GM18867 (cell line): ENCODE measurements at regions not wholly inside any gene's neighbourhood (a gene's known extent, or its start where the extent isn't known, plus 50 kb on each side); places are given as distances from the start of the nearest gene placed in this dataset.

ENCODE experiments used
- ATAC-seq: cut with Tn5 transposase; IDR thresholded peaks from one replicate; pipeline ENCODE4 v1.9.1; 2021; ENCODE audit warnings: mild to moderate bottlenecking, moderate library complexity; ENCODE audit not compliant: unreplicated experiment

DNA sequence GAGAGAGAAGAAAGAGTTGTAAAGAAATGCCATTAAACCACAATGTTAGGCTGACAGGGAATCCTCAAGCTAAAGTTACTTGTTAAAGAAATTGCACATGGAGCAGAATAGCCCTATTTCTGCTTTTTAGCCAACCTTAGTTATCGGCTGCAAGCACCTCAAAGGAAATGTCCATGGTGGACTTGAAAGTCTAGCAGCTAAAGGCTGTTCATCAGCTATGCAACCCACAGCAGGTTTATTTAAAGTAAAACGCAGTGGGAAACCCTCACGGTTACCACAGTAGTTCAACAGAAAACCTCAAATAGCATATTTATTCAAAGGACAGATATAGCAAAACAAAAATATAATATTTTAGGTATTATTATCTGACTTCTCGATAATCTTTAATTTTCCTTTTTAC is 967.2 kb downstream of the IGSF11 start:
- no peak for ATAC-seq

DNA sequence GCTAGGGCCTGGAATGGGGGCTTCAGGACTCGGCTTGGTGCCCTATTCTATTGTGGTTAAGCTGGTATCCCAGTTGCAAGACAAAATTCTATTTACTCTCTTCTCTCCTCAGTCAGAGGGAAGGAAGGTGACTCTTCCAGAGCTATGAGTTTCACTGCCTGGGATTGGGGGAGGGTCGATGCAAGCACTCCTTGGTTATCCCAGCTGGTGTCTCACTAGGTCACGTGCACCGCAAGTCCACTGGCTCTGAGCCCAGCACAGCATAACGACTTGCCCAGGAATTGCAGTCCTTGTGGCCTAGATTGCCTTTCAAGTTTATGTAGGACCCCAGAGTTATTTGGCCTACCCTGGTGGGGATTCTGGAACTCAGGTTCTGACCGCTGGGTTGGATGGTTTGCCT is 958.8 kb downstream of the IGSF11 start:
- no peak for ATAC-seq

DNA sequence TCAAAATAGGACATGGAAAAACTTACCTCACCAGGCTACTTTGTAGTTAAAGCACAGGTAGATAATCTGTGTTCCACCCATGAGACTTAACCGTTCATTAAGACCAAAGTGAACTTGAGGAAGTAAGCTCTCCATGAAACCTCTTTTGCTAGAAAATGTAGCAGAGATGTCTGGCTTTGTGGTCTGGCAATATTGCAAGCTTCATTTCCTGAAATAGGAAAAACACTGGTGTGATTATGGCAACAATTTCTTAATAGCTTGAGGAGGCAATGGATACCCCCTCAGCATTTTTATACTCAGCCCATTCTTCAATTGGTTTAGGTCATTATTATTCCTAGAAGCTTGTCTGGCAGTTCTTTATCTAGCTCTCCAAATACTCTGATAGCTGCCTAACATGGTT is 957.3 kb downstream of the IGSF11 start:
- ATAC-seq: no peak

DNA sequence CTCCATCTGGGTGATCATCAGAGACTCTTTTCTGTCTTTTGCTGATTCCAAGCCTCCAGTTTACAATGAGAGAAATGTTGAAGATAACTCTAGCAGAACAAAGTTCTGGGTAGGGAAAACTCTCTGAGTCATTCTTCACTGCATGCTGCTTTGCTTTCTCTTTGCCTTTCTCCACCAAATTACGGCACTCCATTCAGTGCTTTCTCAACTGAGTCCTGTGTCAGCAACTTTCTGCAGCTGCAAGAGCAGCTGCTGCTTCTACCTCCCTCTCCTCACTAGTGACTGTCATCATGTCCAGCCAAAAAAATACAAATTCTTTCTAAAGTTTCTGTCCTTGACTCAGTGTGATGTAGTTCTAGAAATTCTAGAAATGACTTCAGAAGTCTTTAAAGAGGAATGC is 953.8 kb downstream of the IGSF11 start:
- no peak for ATAC-seq

DNA sequence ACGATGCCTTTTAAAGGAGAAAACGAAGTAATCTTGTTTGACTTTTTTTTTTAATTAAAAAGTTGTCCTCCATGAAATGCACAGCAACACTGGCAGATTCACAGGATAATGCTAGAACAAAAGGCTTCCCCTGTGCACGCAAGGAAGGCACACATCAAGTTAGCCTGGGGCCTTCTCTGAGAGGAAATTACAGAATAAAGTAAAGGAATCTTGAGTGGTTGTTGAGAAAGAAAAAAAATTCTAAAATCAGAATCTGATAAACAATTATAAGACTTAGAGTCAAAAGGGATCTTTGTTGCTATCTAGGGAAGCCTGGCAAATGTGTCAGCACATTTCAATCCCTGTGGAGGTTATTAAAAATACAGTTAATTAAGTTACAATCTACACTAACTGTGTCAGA is 946.0 kb downstream of the IGSF11 start:
- no peak for ATAC-seq

DNA sequence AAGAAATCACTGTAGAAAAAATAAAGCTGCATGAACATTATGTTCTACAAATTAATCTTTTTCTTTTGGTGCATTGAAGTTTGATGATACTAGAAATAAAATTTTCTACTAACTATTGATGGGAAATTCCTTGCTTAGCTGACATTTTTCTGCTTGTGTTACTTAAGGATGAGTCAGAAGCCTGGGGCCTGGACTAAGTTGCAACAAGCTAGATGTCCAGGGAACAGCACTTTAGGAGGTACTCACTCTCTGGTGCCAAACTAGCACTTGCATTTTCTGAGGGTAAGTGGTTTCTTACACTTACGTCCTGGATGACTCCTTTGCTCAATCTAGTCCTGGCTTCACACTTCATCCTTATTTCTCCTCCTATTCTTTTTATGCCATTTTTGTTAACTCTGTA is 945.1 kb downstream of the IGSF11 start:
- ATAC-seq: no peak

DNA sequence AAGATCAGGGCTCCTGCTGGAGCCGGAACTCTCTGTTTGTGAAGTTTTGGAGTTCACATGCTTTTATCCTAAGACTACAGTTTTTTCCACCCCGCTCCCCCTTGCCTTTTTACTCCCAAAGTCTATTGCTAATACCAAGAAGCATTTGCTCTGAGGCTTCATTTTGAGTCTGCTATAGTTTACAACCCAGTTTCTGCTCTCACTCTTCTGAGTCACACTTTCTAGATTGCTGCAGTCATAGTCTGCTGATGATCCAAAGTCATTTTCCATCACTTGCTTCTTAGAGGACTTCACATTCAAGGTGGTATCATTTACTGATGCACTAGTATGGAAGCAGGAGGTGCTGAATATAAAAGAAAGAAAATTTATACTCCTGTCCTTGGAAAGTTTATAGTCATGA is 937.4 kb downstream of the IGSF11 start:
- no peak for ATAC-seq

DNA sequence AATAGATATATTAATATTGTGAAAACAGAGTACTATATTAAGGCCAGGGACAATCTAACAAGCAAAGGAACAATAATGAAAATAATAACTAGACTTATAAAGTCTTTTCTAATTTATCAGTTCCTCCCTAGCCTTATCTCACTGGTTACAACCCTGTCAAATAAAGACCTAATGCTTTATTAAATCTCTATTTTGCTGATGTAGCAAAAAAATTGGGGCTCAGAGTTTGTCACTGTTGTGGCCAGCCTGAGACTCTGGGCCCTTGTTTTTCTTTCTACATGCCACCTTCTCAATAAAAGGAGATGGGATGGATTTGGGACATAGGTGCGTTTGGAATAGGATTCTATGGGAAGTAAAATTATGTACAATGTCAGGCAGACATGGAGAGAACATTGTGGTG is 937.0 kb downstream of the IGSF11 start:
- no peak for ATAC-seq

DNA sequence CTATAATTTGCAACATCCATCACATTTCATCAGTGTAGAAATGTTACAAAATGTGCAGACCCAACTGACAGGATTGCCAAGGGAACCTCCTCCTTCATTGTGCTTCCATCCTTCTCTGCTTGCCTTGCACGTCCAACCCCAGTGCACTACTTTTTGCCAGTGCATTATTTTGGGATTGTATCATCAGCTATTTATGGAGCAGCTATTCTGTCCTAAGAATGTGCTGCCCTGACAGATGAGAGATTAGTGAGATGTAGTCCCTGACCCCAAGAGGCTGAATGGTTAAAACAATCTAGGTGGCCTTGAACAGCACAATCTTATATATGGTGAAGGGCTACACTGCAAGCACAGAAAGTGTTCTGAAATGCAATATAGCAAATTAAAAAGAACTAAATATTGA is 935.8 kb downstream of the IGSF11 start:
- no peak for ATAC-seq

DNA sequence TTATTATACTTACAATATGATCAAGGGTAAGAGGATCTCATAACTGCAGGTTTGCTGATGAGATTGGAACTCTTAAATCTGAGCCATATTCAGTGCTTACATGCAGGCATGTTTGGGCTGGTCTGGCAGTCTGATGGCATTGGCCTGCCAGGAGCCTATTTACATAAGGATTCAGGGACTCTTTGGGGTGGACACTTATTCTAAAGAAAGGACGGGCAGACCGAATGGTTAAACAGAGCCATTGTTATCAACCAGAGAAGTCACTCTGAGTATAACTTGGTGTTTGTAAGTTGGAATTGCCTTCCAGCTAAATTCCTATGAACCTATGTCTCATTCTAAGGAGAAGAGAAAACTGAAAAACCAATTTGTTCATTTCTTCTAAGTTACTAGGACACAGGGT is 932.8 kb downstream of the IGSF11 start:
- no peak for ATAC-seq

DNA sequence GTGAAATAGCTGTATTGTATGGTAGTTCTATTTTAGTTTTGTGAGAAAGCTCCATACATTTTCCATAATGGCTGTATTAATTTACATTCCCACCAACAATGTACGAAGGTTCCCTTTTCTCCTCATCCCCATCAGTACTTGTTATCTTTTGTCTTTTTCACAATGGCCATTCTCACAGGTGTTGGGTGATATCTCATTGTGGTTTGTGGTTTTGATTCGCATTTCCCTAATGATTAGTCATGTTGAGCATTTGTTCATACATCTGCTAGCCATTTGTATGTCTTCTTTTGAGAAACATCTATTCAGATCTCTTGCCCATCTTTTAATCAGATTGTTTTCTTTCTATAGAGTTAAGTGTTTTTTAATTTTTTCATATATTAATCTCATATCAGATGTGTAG is 931.9 kb downstream of the IGSF11 start:
- ATAC-seq: no peak

DNA sequence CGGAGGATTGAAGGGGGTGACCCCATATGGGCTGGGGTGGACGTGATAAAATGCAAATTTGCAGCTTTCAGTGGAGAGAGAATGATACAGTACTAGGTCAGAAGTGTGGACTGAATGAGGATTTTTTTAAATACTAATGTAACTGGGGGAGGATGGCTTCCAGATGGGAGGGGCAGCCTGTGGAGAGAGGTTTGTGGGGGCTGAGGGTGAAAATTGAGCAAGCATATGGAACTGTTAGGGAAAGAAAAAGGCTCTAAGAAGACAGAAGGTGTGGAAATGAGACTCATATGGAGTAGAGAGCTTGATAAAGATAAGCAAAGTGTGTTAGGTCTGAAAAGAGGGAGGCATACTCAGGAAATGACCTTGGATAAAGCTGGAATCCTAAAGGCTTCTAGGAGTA is 926.4 kb downstream of the IGSF11 start:
- no peak for ATAC-seq

DNA sequence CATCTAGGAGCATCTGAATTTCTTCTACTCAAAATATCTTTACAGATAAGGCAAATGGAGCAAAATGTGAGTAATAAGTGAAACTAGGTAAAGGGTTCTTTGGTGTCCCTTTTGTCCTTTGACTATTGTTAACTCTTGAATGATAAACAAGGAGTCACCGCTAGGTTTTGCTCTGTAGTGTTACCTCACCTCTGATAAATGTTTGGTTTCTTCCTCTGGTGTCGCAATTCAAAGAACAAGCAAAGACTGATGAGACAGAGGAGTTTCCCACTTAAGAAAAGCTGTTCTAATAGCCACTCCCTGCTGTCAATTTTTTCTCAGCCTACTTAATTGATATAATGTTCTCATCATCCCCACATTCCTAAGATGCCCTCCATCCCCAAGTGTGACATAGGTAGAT is 925.9 kb downstream of the IGSF11 start:
- no peak for ATAC-seq

DNA sequence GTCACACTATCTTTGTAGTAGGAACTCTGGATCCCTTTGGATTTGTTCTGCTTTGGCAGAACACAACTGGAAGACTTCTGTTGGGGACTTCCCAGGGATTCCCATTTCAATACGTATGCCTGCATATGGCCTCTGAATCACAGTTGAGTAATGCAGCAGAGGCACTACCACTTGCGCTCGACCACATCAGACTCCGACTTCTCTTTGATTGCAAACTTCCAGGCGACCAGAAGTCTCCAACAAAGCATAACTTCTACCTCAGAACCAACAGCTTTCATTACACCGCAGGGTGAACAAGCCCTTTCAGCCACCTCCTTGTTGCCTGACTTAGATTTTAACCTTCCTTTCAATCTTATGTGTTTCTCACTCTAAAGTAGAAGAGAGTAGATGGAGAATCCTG is 924.4 kb downstream of the IGSF11 start:
- ATAC-seq: no peak

DNA sequence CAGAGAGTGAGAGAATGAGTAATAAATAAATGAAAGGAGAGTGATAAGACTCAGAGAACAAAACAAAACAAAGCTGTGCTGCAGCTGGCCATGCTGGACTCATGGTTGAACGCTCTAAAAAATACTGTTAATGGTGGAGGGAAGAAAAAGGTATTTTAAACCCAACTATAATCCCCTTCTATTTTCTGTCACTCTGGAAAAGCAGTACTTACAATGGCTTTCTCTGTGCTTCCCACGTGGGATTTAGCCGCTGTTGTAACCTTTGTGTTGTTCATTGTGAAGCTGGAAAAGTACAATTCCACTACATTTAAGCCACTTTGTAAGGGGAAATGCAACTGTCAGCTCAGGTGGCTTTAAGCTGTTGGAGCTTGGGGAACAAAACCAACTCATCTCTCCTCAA is 917.7 kb downstream of the IGSF11 start:
- no peak for ATAC-seq

DNA sequence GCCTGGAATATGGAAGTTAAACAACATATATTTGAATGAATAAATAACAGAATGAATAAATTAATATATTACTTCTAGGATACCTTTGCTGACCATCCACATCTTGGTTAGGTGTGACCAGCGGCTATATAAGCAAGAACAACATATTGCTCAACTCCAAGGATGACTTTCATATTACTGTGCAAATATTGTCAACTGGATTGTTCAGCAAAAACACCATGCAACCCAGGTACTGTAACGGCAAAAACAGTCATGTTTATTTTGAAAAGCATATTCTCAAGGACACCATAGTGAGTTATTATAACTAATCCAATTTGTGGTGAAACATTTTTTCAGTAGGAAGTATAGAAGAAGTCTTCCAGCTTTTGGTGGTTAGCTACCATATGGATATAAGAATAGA is 907.9 kb downstream of the IGSF11 start:
- no peak for ATAC-seq

DNA sequence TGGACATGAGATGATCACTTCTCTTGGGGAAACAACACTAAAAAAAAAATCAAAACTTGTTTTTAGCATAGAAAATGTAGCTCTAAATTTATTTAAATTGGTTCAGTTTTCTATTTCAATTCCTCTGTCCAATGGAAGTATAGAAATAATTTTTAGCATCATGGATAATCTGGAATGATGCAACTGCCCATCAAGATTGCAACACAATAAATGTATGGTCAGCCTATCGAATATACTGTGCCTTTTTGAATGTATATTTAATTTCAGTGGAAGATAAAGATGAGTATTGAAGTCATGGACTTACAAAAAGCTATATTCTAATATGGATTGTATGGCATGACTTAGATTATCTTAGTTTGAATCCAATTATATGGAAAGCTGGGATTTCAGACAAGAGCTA is 906.7 kb downstream of the IGSF11 start:
- ATAC-seq: no peak

DNA sequence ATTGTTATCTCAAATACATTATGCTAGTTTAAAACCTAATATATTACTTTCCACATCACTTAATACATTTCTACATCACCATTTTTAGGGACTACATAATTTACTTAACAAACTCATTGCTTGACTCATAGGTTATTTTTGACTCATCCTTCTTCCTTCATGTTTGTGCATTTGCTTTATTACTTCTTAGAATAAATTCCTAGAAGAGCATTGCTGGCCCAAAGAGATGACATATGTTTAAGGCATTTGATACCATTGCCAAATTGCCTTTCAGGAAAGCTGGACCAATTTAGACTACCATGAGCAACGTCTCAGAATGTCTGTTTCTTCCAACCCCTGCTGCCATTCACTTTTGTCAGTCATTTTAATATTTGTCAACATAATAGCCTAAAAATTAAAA is 905.8 kb downstream of the IGSF11 start:
- no peak for ATAC-seq

DNA sequence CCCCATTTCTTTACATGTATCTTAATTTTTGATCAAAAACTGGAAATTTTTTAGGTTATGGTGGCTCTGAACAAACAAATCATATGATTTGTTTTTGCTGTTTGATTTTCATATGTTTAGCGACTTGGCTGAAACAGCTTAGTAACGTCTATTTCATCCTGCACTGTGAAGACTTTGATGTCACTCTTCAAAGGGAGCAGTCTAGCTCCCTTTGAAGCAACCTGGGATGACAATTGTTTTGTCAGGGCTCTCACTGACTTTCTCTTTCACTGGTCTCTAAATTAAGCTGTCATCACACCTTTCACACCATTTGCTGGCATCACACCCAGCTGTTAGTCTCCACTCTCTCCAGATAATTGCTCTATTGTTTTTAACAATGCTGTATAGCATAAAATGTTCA is 896.9 kb downstream of the IGSF11 start:
- ATAC-seq: no peak

DNA sequence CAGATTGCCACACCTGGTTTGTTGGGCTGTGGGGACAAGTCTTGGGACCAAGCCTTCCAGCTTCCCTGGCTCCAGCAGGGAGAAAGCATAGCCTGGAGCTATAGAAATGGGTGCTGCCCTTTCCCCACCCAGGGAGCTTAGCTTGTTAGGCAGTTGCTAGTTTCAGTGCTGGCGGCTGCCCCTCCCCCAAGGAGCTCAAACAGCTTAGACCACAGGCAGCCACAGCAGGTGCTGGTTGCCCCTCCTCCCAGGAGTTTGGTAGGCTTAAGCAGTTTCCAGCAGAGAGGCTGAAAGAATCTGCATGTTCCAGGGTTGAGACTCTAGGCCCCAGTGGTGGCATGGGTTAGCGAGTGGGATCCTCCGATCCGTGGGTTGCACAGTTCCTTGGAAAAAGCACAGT is 889.7 kb downstream of the IGSF11 start:
- ATAC-seq: no peak

DNA sequence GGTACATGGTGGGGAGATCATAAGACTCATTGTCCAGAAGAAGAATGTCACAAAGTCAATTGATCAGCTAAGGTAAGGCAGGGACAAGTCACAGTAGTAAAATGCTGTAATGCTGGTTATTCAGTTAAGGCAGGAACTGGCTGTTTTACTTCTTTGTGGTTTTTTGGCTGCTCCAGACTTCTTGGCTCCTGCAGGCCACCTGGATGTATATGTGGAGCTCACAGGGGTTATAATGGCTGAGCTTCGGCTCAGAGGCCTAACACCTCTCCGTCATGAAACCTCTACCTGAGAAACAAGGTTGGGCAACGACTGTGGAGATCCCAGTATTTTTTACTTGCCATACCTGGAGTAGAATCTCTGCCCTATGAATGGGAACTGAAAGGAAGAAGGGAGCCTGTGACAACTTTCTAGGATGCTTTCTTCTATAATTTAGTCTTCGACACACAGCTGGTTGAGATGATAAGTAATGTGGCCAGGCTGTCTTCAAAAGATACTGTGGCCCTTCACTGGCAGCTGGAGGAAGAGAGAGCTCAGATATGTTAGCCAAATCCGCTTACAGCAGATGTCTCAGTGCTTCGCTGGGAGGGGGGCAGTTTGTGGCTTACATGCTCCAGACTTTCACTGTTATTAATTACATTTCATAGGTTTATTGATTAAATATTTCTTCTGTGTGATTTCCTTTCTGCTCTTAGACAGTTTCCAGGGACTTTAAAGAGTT is 887.8 kb downstream of the IGSF11 start:
- no peak for ATAC-seq

DNA sequence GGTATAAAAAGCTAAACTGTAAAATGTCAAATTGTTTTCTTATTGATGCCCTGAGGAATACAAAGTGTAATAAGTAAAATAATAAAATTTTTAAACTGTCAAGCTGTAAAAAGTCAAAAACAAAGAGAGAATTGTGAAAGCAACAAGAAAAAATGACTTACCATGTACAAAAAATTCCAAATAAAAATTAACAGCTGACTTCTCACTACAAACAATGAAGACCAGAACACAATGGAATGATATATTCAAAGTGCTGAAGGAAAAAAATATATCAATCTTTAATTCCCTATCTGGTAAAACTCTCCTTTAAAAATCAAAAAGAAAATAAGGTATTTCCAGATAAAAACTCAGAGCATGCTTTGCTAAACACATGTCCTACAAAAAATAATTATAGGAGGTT is 883.5 kb downstream of the IGSF11 start:
- no peak for ATAC-seq
